ENCODE measurements at regions not wholly inside any gene's neighbourhood (a gene's known extent, or its start where the extent isn't known, plus 50 kb on each side); places are given as distances from the start of the nearest gene placed in this dataset.
A peak's percentile ranks its signal among the peaks of the same experiment; 100 is the strongest.

- H3K4me2 ChIP-seq, result no peak overlapping the region
Observed at GRCh38 chr20:6626805-6627204, 140.7 kb upstream of the BMP2 start.

GRCh38 chr20:6623989-6624388, 143.5 kb upstream of the BMP2 start:
- peak overlapping the region; percentile 47 to 90 (median 72) for H3K4me2 ChIP-seq
- peak overlapping the region in 10 of 11 experiments; percentile 8 to 72 (median 62); a peak in 18 of 22 replicates for H3K27ac ChIP-seq
- H4K20me1 ChIP-seq, result no peaks in the 10 kb centered on the region
- peaks cover 11 to 36% (median 28%) of the 10 kb centered on the region in 10 experiments for H3K4me1 ChIP-seq
- TF ChIP-seq Cebpa-rat (IDR thresholded peaks at IDR 0.05), result no peak
- peak overlapping the region in 5 of 10 experiments; percentile 2 to 38 (median 17); a peak in 5 of 20 replicates for H3K4me3 ChIP-seq
- H3K27me3 ChIP-seq, result no peaks in the 10 kb centered on the region
- H3K36me3 ChIP-seq, result no peaks in the 10 kb centered on the region
- peaks cover 16 to 63% (median 47%) of the 10 kb centered on the region in 11 experiments; a peak in 21 of 22 replicates for H3K9me3 ChIP-seq (replicated peaks in 1 of 11)
- H3K9ac ChIP-seq, result peak overlapping the region in 9 of 11 experiments; percentile 24 to 60 (median 43); a peak in 15 of 22 replicates

More at GRCh38 chr20:6626805-6627204, 140.7 kb upstream of the BMP2 start:
- Histone ChIP-seq H3K36me3 (no peaks in the 10 kb centered on the region), H3K27ac (no peak overlapping the region), H3K9ac (no peak overlapping the region), H3K27me3 (no peaks in the 10 kb centered on the region), H4K20me1 (no peaks in the 10 kb centered on the region), H3K4me3 (no peak overlapping the region), H3K9me3 (replicated peaks in 1 of 11) (peaks cover 16 to 55% (median 42%) of the 10 kb centered on the region in 11 experiments; a peak in 21 of 22 replicates), H3K4me1 (peaks cover 11 to 35% (median 28%) of the 10 kb centered on the region in 10 experiments)
- TF ChIP-seq Cebpa-rat (IDR thresholded peaks at IDR 0.05), result no peak

GRCh38 chr20:6622041-6622440, 145.4 kb upstream of the BMP2 start:
- no peaks in the 10 kb centered on the region for H3K27me3 ChIP-seq
- peak overlapping the region in 7 of 11 experiments; percentile 4 to 79 (median 24); a peak in 3 of 22 replicates for H3K4me2 ChIP-seq

GRCh38 chr20:6618051-6618450, 149.4 kb upstream of the BMP2 start:
- H3K36me3 ChIP-seq, result no peaks in the 10 kb centered on the region
- TF ChIP-seq Cebpa-rat (IDR thresholded peaks at IDR 0.05), result no peak

More at GRCh38 chr20:6622041-6622440, 145.4 kb upstream of the BMP2 start:
- Histone ChIP-seq H3K4me1 (peaks cover 11 to 36% (median 28%) of the 10 kb centered on the region in 10 experiments), H3K9me3 (replicated peaks in 1 of 11) (peaks cover 11 to 46% (median 34%) of the 10 kb centered on the region in 11 experiments; a peak in 21 of 22 replicates), H3K27ac (no peak overlapping the region), H3K9ac (no peak overlapping the region), H3K4me3 (no peak overlapping the region; a peak in 1 of 20 replicates), H3K36me3 (no peaks in the 10 kb centered on the region), H4K20me1 (no peaks in the 10 kb centered on the region)
- TF ChIP-seq Cebpa-rat (IDR thresholded peaks at IDR 0.05), result no peak

GRCh38 chr20:6616421-6616820, 151.1 kb upstream of the BMP2 start:
- Histone ChIP-seq H4K20me1 (no peaks in the 10 kb centered on the region), H3K4me3 (no peak overlapping the region), H3K4me1 (no peaks in the 10 kb centered on the region), H3K4me2 (no peak overlapping the region), H3K27me3 (no peaks in the 10 kb centered on the region), H3K9ac (no peak overlapping the region), H3K27ac (no peak overlapping the region), H3K36me3 (no peaks in the 10 kb centered on the region), H3K9me3 (replicated peaks in 1 of 11) (peaks cover 0 to 30% (median 9%) of the 10 kb centered on the region in 11 experiments; a peak in 15 of 22 replicates)
- TF ChIP-seq Cebpa-rat (IDR thresholded peaks at IDR 0.05), result no peak

More at GRCh38 chr20:6618051-6618450, 149.4 kb upstream of the BMP2 start:
- H3K4me2 ChIP-seq, result no peak overlapping the region
- no peak overlapping the region for H3K9ac ChIP-seq
- H3K4me3 ChIP-seq, result no peak overlapping the region
- no peaks in the 10 kb centered on the region for H4K20me1 ChIP-seq
- no peaks in the 10 kb centered on the region for H3K27me3 ChIP-seq
- H3K4me1 ChIP-seq, result peaks cover 0 to 14% (median 9%) of the 10 kb centered on the region in 10 experiments; a peak in 12 of 20 replicates
- peaks cover 0 to 30% (median 17%) of the 10 kb centered on the region in 11 experiments; a peak in 13 of 22 replicates for H3K9me3 ChIP-seq (replicated peaks in 1 of 11)
- H3K27ac ChIP-seq, result no peak overlapping the region

- H3K9me3 ChIP-seq (replicated peaks in 1 of 11), result peaks cover 0 to 25% (median 8%) of the 10 kb centered on the region in 11 experiments; a peak in 8 of 22 replicates
- H3K9ac ChIP-seq, result no peak overlapping the region
- H3K4me1 ChIP-seq, result no peaks in the 10 kb centered on the region
- no peaks in the 10 kb centered on the region for H4K20me1 ChIP-seq
- no peaks in the 10 kb centered on the region for H3K27me3 ChIP-seq
- no peak overlapping the region for H3K4me2 ChIP-seq
- no peaks in the 10 kb centered on the region for H3K36me3 ChIP-seq
- H3K4me3 ChIP-seq, result no peak overlapping the region
- no peak overlapping the region for H3K27ac ChIP-seq
- no peak for TF ChIP-seq Cebpa-rat (IDR thresholded peaks at IDR 0.05)
Observed at GRCh38 chr20:6614836-6615235, 152.7 kb upstream of the BMP2 start.

- Histone ChIP-seq H3K9ac (no peak overlapping the region), H3K27ac (no peak overlapping the region), H3K4me3 (no peak overlapping the region), H4K20me1 (no peaks in the 10 kb centered on the region), H3K27me3 (no peaks in the 10 kb centered on the region), H3K4me2 (no peak overlapping the region), H3K36me3 (no peaks in the 10 kb centered on the region), H3K9me3 (replicated peaks in 1 of 11) (peaks cover 0 to 18% (median 3%) of the 10 kb centered on the region in 11 experiments; a peak in 6 of 22 replicates), H3K4me1 (no peaks in the 10 kb centered on the region)
- TF ChIP-seq Cebpa-rat (IDR thresholded peaks at IDR 0.05), result no peak
Observed at GRCh38 chr20:6613280-6613861, 154.1 kb upstream of the BMP2 start.

- H3K27me3 ChIP-seq, result no peaks in the 10 kb centered on the region
- no peak overlapping the region for H3K9ac ChIP-seq
- H3K9me3 ChIP-seq (replicated peaks in 1 of 11), result peaks cover 0 to 18% (median 3%) of the 10 kb centered on the region in 11 experiments; a peak in 6 of 22 replicates
- no peaks in the 10 kb centered on the region for H3K4me1 ChIP-seq
- no peaks in the 10 kb centered on the region for H3K36me3 ChIP-seq
- no peak overlapping the region for H3K4me3 ChIP-seq
- no peak for TF ChIP-seq Cebpa-rat (IDR thresholded peaks at IDR 0.05)
- H3K4me2 ChIP-seq, result no peak overlapping the region
- no peaks in the 10 kb centered on the region for H4K20me1 ChIP-seq
- H3K27ac ChIP-seq, result no peak overlapping the region
Observed at GRCh38 chr20:6612606-6612923, 154.9 kb upstream of the BMP2 start.

- no peak for TF ChIP-seq Cebpa-rat (IDR thresholded peaks at IDR 0.05)
- H3K4me1 ChIP-seq, result no peaks in the 10 kb centered on the region
- H3K36me3 ChIP-seq, result no peaks in the 10 kb centered on the region
- H3K4me3 ChIP-seq, result no peak overlapping the region
- no peaks in the 10 kb centered on the region for H3K27me3 ChIP-seq
- H4K20me1 ChIP-seq, result no peaks in the 10 kb centered on the region
- peaks cover 0 to 18% (median 3%) of the 10 kb centered on the region in 11 experiments; a peak in 6 of 22 replicates for H3K9me3 ChIP-seq (replicated peaks in 1 of 11)
- H3K27ac ChIP-seq, result no peak overlapping the region
- H3K9ac ChIP-seq, result no peak overlapping the region
- no peak overlapping the region for H3K4me2 ChIP-seq
Observed at GRCh38 chr20:6611911-6612605, 155.4 kb upstream of the BMP2 start.

Data from BLaER1 treated with 17β-estradiol and CSF1 and Interleukin-3, amounts not matched to agents 10 nM and 100 nM (cell line).